ENCODE measurements at regions not wholly inside any gene's neighbourhood (a gene's known extent, or its start where the extent isn't known, plus 50 kb on each side); places are given as distances from the start of the nearest gene placed in this dataset.

DNA sequence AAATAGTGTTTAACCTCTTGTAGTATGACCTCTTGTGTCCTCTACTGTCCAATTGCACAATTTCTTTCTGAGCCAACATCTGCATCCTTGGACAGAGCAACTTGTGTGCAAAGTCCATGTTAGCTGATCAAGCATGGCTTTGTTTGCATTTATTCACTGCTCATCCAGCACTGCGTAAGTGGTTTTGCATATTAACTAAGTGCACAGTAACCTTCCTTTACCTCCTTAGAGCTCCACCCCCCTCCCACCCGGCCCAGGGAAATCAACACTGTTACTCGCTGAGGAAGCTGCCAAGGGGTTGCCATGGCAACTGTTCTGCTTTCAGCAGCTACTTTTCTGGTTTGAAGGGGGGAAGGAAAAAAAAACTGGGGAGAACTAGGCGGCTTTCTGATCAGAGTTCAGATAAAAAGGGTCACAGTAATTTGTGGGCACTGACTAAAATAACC lies 153.5 kb upstream of the KLF12 start (continued):
- TF ChIP-seq, protein P1, sequence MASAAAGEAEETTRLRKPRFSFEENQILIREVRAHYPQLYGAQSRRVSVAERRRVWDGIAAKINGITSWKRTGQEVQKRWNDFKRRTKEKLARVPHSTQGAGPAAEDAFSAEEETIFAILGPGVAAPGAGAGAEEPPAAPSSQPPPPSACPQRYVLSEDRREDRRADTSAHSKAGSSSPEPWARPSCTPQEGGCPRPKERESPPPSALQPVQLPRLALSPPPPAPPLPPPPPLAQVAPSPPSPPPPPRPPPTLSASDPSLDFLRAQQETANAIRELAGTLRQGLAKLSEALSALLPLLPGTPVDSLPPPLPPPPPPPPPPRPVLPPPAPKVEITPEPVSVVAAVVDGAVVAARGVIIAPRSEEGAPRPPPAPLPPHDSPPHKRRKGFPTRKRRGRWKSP (CRISPR knock-in tag; IDR thresholded peaks at IDR 0.05) = 0 out of 2 replicates have a peak, but pooled peaks have one; percentile 13
- TF ChIP-seq SOX6 (IDR thresholded peaks at IDR 0.05) = no peak
- TF ChIP-seq SOX6 (CRISPR knock-in tag; IDR thresholded peaks at IDR 0.05) = peak; percentile 82
- TF ChIP-seq HMG20A (CRISPR knock-in tag; IDR thresholded peaks at IDR 0.05; ENCODE audit: borderline replicate concordance) = peak; percentile 94
- TF ChIP-seq IRX3 (CRISPR knock-in tag; IDR thresholded peaks at IDR 0.05; ENCODE audit: borderline replicate concordance, low read depth) = no peak
- TF ChIP-seq HHEX (CRISPR knock-in tag; IDR thresholded peaks at IDR 0.05) = no peak
- peak; percentile 35; the same call in 1 of the 2 replicates for TF ChIP-seq CCDC6 (CRISPR knock-in tag; IDR thresholded peaks at IDR 0.05)
- TF ChIP-seq, protein P2, sequence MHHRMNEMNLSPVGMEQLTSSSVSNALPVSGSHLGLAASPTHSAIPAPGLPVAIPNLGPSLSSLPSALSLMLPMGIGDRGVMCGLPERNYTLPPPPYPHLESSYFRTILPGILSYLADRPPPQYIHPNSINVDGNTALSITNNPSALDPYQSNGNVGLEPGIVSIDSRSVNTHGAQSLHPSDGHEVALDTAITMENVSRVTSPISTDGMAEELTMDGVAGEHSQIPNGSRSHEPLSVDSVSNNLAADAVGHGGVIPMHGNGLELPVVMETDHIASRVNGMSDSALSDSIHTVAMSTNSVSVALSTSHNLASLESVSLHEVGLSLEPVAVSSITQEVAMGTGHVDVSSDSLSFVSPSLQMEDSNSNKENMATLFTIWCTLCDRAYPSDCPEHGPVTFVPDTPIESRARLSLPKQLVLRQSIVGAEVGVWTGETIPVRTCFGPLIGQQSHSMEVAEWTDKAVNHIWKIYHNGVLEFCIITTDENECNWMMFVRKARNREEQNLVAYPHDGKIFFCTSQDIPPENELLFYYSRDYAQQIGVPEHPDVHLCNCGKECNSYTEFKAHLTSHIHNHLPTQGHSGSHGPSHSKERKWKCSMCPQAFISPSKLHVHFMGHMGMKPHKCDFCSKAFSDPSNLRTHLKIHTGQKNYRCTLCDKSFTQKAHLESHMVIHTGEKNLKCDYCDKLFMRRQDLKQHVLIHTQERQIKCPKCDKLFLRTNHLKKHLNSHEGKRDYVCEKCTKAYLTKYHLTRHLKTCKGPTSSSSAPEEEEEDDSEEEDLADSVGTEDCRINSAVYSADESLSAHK (CRISPR knock-in tag; IDR thresholded peaks at IDR 0.05; ENCODE audit: borderline replicate concordance) = no peak
- no peak for TF ChIP-seq ZSCAN31 (CRISPR knock-in tag; IDR thresholded peaks at IDR 0.05; ENCODE audit: low read depth)
- TF ChIP-seq, protein P3, sequence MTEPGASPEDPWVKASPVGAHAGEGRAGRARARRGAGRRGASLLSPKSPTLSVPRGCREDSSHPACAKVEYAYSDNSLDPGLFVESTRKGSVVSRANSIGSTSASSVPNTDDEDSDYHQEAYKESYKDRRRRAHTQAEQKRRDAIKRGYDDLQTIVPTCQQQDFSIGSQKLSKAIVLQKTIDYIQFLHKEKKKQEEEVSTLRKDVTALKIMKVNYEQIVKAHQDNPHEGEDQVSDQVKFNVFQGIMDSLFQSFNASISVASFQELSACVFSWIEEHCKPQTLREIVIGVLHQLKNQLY (CRISPR knock-in tag; IDR thresholded peaks at IDR 0.05) = peak; percentile 28; the same call in 1 of the 2 replicates
- TF ChIP-seq HMG20B (CRISPR knock-in tag; conservative IDR thresholded peaks at IDR 0.05) = no peak
- no peak for TF ChIP-seq NFE2L1 (CRISPR knock-in tag; IDR thresholded peaks at IDR 0.05; ENCODE audit: borderline replicate concordance)
- peak; percentile 17; the same call in 1 of the 2 replicates for TF ChIP-seq BHLHE40 (IDR thresholded peaks at IDR 0.05; ENCODE audit: low read length)
- no peak for TF ChIP-seq NR3C1 (CRISPR knock-in tag; IDR thresholded peaks at IDR 0.05)
- TF ChIP-seq, protein P4, sequence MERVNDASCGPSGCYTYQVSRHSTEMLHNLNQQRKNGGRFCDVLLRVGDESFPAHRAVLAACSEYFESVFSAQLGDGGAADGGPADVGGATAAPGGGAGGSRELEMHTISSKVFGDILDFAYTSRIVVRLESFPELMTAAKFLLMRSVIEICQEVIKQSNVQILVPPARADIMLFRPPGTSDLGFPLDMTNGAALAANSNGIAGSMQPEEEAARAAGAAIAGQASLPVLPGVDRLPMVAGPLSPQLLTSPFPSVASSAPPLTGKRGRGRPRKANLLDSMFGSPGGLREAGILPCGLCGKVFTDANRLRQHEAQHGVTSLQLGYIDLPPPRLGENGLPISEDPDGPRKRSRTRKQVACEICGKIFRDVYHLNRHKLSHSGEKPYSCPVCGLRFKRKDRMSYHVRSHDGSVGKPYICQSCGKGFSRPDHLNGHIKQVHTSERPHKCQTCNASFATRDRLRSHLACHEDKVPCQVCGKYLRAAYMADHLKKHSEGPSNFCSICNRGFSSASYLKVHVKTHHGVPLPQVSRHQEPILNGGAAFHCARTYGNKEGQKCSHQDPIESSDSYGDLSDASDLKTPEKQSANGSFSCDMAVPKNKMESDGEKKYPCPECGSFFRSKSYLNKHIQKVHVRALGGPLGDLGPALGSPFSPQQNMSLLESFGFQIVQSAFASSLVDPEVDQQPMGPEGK (CRISPR knock-in tag; IDR thresholded peaks at IDR 0.05) = peak; percentile 32; the same call in 1 of the 2 replicates
- TF ChIP-seq HNRNPK (IDR thresholded peaks at IDR 0.05; ENCODE audit: low read depth, low read length, poor library complexity, severe bottlenecking) = no peak
- TF ChIP-seq PRPF4 (IDR thresholded peaks at IDR 0.05; ENCODE audit: low read depth, low read length, poor library complexity, severe bottlenecking) = no peak
- TF ChIP-seq SP5 (CRISPR knock-in tag; IDR thresholded peaks at IDR 0.05; ENCODE audit: borderline replicate concordance, low read depth) = 0 out of 2 replicates have a peak, but pooled peaks have one; percentile 41
